ENCODE measurements at regions not wholly inside any gene's neighbourhood (a gene's known extent, or its start where the extent isn't known, plus 50 kb on each side); places are given as distances from the start of the nearest gene placed in this dataset.

- TF ChIP-seq POLR2AphosphoS5 (IDR thresholded peaks at IDR 0.05; ENCODE audit: low read depth, low read length) = no peak
- TF ChIP-seq FOXP2 (optimal IDR thresholded peaks at IDR 0.05; ENCODE audit: borderline replicate concordance, extremely low read depth, extremely low read length, insufficient read depth) = no peak
- TF ChIP-seq REST (IDR thresholded peaks at IDR 0.05; ENCODE audit: insufficient read depth in 1 of 2, low read depth in 2 of 2, low read length in 2 of 2) = no peak
- no peak for TF ChIP-seq TAF1 (IDR thresholded peaks at IDR 0.05; ENCODE audit: borderline replicate concordance, insufficient read depth, low read length)
- TF ChIP-seq SIN3A (IDR thresholded peaks at IDR 0.05; ENCODE audit: borderline replicate concordance, insufficient read depth, low read length) = no peak
These were observed 121.6 kb upstream of the CDC42EP3 start for GRCh38 chr2:37793004-37793403.

- no peak for TF ChIP-seq SIN3A (IDR thresholded peaks at IDR 0.05; ENCODE audit: borderline replicate concordance, insufficient read depth, low read length)
- TF ChIP-seq TAF1 (IDR thresholded peaks at IDR 0.05; ENCODE audit: borderline replicate concordance, insufficient read depth, low read length) = no peak
- TF ChIP-seq POLR2AphosphoS5 (IDR thresholded peaks at IDR 0.05; ENCODE audit: low read depth, low read length) = no peak
- TF ChIP-seq FOXP2 (optimal IDR thresholded peaks at IDR 0.05; ENCODE audit: borderline replicate concordance, extremely low read depth, extremely low read length, insufficient read depth) = no peak
- no peak for TF ChIP-seq REST (IDR thresholded peaks at IDR 0.05; ENCODE audit: insufficient read depth in 1 of 2, low read depth in 2 of 2, low read length in 2 of 2)
These were observed 123.3 kb upstream of the CDC42EP3 start for GRCh38 chr2:37794717-37795116.

- no peak for TF ChIP-seq REST (IDR thresholded peaks at IDR 0.05; ENCODE audit: insufficient read depth in 1 of 2, low read depth in 2 of 2, low read length in 2 of 2)
- no peak for TF ChIP-seq SIN3A (IDR thresholded peaks at IDR 0.05; ENCODE audit: borderline replicate concordance, insufficient read depth, low read length)
- no peak for TF ChIP-seq POLR2AphosphoS5 (IDR thresholded peaks at IDR 0.05; ENCODE audit: low read depth, low read length)
- no peak for TF ChIP-seq TAF1 (IDR thresholded peaks at IDR 0.05; ENCODE audit: borderline replicate concordance, insufficient read depth, low read length)
- TF ChIP-seq FOXP2 (optimal IDR thresholded peaks at IDR 0.05; ENCODE audit: borderline replicate concordance, extremely low read depth, extremely low read length, insufficient read depth) = no peak
These were observed 124.0 kb upstream of the CDC42EP3 start for GRCh38 chr2:37795456-37795855.

GRCh38 chr2:37795938-37796337, 124.5 kb upstream of the CDC42EP3 start:
- TF ChIP-seq FOXP2 (optimal IDR thresholded peaks at IDR 0.05; ENCODE audit: borderline replicate concordance, extremely low read depth, extremely low read length, insufficient read depth) (no peak), SIN3A (IDR thresholded peaks at IDR 0.05; ENCODE audit: borderline replicate concordance, insufficient read depth, low read length) (no peak), POLR2AphosphoS5 (IDR thresholded peaks at IDR 0.05; ENCODE audit: low read depth, low read length) (no peak), TAF1 (IDR thresholded peaks at IDR 0.05; ENCODE audit: borderline replicate concordance, insufficient read depth, low read length) (no peak), REST (IDR thresholded peaks at IDR 0.05; ENCODE audit: insufficient read depth in 1 of 2, low read depth in 2 of 2, low read length in 2 of 2) (no peak)

- TF ChIP-seq REST (IDR thresholded peaks at IDR 0.05; ENCODE audit: insufficient read depth in 1 of 2, low read depth in 2 of 2, low read length in 2 of 2) = no peak
- no peak for TF ChIP-seq POLR2AphosphoS5 (IDR thresholded peaks at IDR 0.05; ENCODE audit: low read depth, low read length)
- TF ChIP-seq FOXP2 (optimal IDR thresholded peaks at IDR 0.05; ENCODE audit: borderline replicate concordance, extremely low read depth, extremely low read length, insufficient read depth) = no peak
- no peak for TF ChIP-seq SIN3A (IDR thresholded peaks at IDR 0.05; ENCODE audit: borderline replicate concordance, insufficient read depth, low read length)
These were observed 125.0 kb upstream of the CDC42EP3 start for GRCh38 chr2:37796481-37796880.
